Duodenal mucosa (tissue), 2 donors: ENCODE measurements at regions not wholly inside any gene's neighbourhood (a gene's known extent, or its start where the extent isn't known, plus 50 kb on each side); places are given as distances from the start of the nearest gene placed in this dataset.

Experiments
- H3K27ac ChIP-seq: one replicate; pipeline ENCODE4 v1.7.0; 2013; ENCODE audit warnings: low read depth, low read length
- H3K27me3 ChIP-seq, 2 donors: one replicate each; pipeline ENCODE4 v1.7.0; 2013; ENCODE audit warnings: low read length in 2 of 2, control low read depth in 1 of 2; ENCODE audit not compliant: insufficient read depth in 2 of 2, control insufficient read depth in 1 of 2
- H3K36me3 ChIP-seq, 2 donors: one replicate each; pipeline ENCODE4 v1.7.0; 2013; ENCODE audit warnings: low read length in 2 of 2, control low read depth in 1 of 2; ENCODE audit not compliant: insufficient read depth in 2 of 2, control insufficient read depth in 1 of 2
- H3K4me1 ChIP-seq, 2 donors: one replicate each; pipeline ENCODE4 v1.7.0; 2013; ENCODE audit warnings: low read length in 2 of 2, control low read depth in 1 of 2; ENCODE audit not compliant: insufficient read depth in 2 of 2, control insufficient read depth in 1 of 2
- H3K4me3 ChIP-seq, 2 donors: one replicate each; pipeline ENCODE4 v1.7.0; 2013; ENCODE audit warnings: low read length in 2 of 2, low read depth in 1 of 2
- H3K9ac ChIP-seq, 2 donors: one replicate each; pipeline ENCODE4 v1.7.0; 2013; ENCODE audit warnings: low read length in 2 of 2, low read depth in 1 of 2
- H3K9me3 ChIP-seq, 2 donors: one replicate each; pipeline ENCODE4 v1.7.0; 2013; ENCODE audit warnings: low read length in 2 of 2, control low read depth in 1 of 2; ENCODE audit not compliant: control insufficient read depth in 1 of 2

GRCh38 chr11:95556342-95557163 lies 233.0 kb downstream of the FAM76B start:
- no peaks in the 10 kb centered on the region for H3K36me3 ChIP-seq
- no peaks in the 10 kb centered on the region for H3K4me1 ChIP-seq
- H3K9me3 ChIP-seq: no peaks in the 10 kb centered on the region
- no peak overlapping the region for H3K27ac ChIP-seq
- no peak overlapping the region for H3K4me3 ChIP-seq
- no peaks in the 10 kb centered on the region for H3K27me3 ChIP-seq
- H3K9ac ChIP-seq: no peak overlapping the region

DNA sequence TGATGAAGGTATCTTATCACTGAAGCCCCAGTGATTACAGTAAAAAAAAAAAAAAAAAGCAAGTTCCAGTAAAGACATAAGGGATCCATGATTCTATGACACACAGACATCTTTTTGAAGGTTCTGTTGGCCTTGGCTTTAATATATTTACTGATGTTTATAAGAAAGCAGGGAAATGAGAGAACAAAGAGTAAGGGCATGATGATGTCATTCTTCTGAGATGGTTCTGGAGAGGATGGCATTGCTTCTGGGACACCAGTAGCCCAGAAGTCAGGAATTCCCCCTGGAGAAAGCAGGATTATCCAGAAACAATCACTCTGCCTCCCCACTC lies 233.6 kb downstream of the FAM76B start:
- no peak overlapping the region for H3K27ac ChIP-seq
- H3K9ac ChIP-seq: no peak overlapping the region
- no peaks in the 10 kb centered on the region for H3K9me3 ChIP-seq
- no peak overlapping the region for H3K4me3 ChIP-seq
- no peaks in the 10 kb centered on the region for H3K27me3 ChIP-seq
- no peaks in the 10 kb centered on the region for H3K36me3 ChIP-seq
- H3K4me1 ChIP-seq: no peaks in the 10 kb centered on the region

- H3K4me3 ChIP-seq: no peak overlapping the region
- H3K27me3 ChIP-seq: no peaks in the 10 kb centered on the region
- H3K4me1 ChIP-seq: no peaks in the 10 kb centered on the region
- H3K9ac ChIP-seq: no peak overlapping the region
- H3K27ac ChIP-seq: no peak overlapping the region
- no peaks in the 10 kb centered on the region for H3K36me3 ChIP-seq
- no peaks in the 10 kb centered on the region for H3K9me3 ChIP-seq
Observed at GRCh38 chr11:95554911-95555310, 234.7 kb downstream of the FAM76B start.

DNA sequence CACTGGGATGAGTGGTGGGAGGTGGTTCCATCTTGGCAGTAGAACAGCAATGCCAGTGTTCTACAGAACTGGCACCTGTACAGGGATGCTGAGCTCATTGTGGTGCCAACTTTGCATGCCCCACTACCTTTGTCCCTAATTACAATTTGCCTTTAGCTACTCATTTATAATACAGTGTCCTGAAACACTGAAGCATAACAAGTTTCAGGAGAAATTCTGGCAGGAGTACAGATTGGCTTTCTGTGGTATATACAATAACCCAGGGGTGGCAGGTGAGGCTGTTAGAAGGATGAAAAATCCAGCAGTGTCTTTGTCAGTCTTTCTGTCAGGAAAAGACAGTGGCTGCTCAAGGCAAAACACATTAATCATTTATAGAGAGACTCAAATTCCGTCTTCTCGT lies 240.3 kb downstream of the FAM76B start:
- H3K4me1 ChIP-seq: no peaks in the 10 kb centered on the region
- H3K27me3 ChIP-seq: no peaks in the 10 kb centered on the region
- no peak overlapping the region for H3K4me3 ChIP-seq
- H3K27ac ChIP-seq: no peak overlapping the region
- H3K9ac ChIP-seq: no peak overlapping the region
- no peaks in the 10 kb centered on the region for H3K36me3 ChIP-seq
- H3K9me3 ChIP-seq: no peaks in the 10 kb centered on the region

DNA sequence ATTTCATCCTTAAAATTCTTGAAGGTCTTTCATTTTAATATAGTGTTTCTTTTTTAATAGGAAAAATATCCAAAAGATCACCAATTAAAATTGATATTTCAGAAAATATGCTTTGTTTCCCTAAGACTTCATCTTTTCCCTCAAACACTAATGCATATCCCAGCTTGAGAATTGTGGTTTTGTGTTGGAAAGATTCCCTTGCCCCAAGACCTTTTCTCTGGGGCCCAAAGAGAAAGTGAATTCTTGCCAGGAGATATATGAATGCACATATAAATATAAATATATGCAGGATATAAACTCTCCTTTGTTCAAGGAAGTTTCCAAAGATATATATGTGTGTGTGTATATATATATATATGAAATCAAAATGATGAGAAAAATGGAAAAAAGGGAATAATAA lies 241.2 kb downstream of the FAM76B start:
- H3K27me3 ChIP-seq: no peaks in the 10 kb centered on the region
- no peaks in the 10 kb centered on the region for H3K4me1 ChIP-seq
- H3K9ac ChIP-seq: no peak overlapping the region
- H3K36me3 ChIP-seq: no peaks in the 10 kb centered on the region
- no peak overlapping the region for H3K27ac ChIP-seq
- no peaks in the 10 kb centered on the region for H3K9me3 ChIP-seq
- H3K4me3 ChIP-seq: no peak overlapping the region

DNA sequence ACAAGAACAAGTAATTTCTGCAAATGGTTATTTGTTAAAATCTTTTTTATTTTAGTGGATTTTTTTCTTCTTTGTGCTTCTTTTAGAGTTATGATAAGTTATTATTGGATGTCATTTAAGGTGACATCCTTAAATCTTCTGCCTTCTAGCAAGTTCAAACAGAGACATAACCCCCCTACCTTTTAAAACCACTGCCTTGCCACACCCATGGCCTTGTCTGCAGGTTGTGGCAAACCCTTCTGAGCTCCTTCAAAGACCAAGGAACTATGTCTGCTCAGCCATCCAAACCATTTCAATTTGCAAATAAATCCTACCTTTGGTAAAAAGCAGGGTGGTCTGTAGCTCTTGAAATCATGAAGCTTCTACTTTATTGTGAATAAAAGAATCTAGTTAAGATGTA lies 241.6 kb downstream of the FAM76B start:
- no peak overlapping the region for H3K4me3 ChIP-seq
- no peaks in the 10 kb centered on the region for H3K9me3 ChIP-seq
- no peak overlapping the region for H3K27ac ChIP-seq
- H3K9ac ChIP-seq: no peak overlapping the region
- no peaks in the 10 kb centered on the region for H3K27me3 ChIP-seq
- H3K4me1 ChIP-seq: no peaks in the 10 kb centered on the region
- no peaks in the 10 kb centered on the region for H3K36me3 ChIP-seq

DNA sequence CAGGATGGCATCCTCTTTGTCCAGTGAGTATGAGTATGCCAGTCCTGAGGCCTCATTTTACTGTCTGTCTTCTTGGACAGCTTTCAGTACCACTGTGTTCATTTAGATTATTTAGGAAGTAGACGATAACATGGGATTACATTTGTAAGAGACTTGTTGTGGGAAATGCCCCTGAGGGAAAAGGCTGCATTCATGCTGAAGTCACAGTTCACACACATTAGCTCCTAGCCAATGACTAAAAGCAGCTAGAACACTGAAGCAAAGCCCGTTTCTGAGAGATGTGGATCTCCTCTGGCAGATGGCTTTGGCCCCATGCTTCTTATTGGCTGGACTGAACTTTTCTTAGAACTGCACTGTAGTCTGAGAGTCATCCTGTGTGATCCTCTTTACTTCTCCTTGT lies 242.4 kb downstream of the FAM76B start:
- H3K27ac ChIP-seq: no peak overlapping the region
- H3K9me3 ChIP-seq: no peaks in the 10 kb centered on the region
- H3K4me1 ChIP-seq: no peaks in the 10 kb centered on the region
- H3K9ac ChIP-seq: no peak overlapping the region
- H3K27me3 ChIP-seq: no peaks in the 10 kb centered on the region
- no peaks in the 10 kb centered on the region for H3K36me3 ChIP-seq
- H3K4me3 ChIP-seq: no peak overlapping the region

- Histone ChIP-seq H3K9me3 (no peaks in the 10 kb centered on the region), H3K27ac (no peak overlapping the region)
Observed at GRCh38 chr11:95545116-95545875, 244.3 kb downstream of the FAM76B start.

GRCh38 chr11:95544095-95544856 lies 245.3 kb downstream of the FAM76B start:
- Histone ChIP-seq H3K27me3 (no peaks in the 10 kb centered on the region), H3K27ac (no peak overlapping the region), H3K9ac (no peak overlapping the region), H3K4me1 (no peaks in the 10 kb centered on the region), H3K4me3 (no peak overlapping the region), H3K36me3 (no peaks in the 10 kb centered on the region), H3K9me3 (no peaks in the 10 kb centered on the region)

More at GRCh38 chr11:95545116-95545875, 244.3 kb downstream of the FAM76B start:
- no peaks in the 10 kb centered on the region for H3K4me1 ChIP-seq
- no peak overlapping the region for H3K4me3 ChIP-seq
- no peaks in the 10 kb centered on the region for H3K36me3 ChIP-seq
- no peak overlapping the region for H3K9ac ChIP-seq
- H3K27me3 ChIP-seq: no peaks in the 10 kb centered on the region
